Subcutaneous abdominal adipose tissue (tissue), 5 donors: ENCODE measurements at regions not wholly inside any gene's neighbourhood (a gene's known extent, or its start where the extent isn't known, plus 50 kb on each side); places are given as distances from the start of the nearest gene placed in this dataset.

Experiments
- H3K27ac ChIP-seq: one replicate; pipeline ENCODE4 v1.7.0; 2013; ENCODE audit warnings: low read depth, mild to moderate bottlenecking, inconsistent platforms, low read length, moderate library complexity
- H3K27me3 ChIP-seq, 5 donors: one replicate each; pipeline ENCODE4 v1.7.0; 2013; ENCODE audit warnings: low read length in 5 of 5, inconsistent platforms in 1 of 5; ENCODE audit not compliant: control insufficient read depth in 5 of 5, insufficient read depth in 4 of 5
- H3K36me3 ChIP-seq, 5 donors: one replicate each; pipeline ENCODE4 v1.7.0; 2013; ENCODE audit warnings: low read length in 5 of 5; ENCODE audit not compliant: control insufficient read depth in 5 of 5, insufficient read depth in 5 of 5
- H3K4me1 ChIP-seq, 5 donors: one replicate each; pipeline ENCODE4 v1.7.0; 2013; ENCODE audit warnings: low read length in 5 of 5, mild to moderate bottlenecking in 3 of 5, moderate library complexity in 1 of 5; ENCODE audit not compliant: control insufficient read depth in 5 of 5, insufficient read depth in 5 of 5
- H3K4me3 ChIP-seq, 5 donors: one replicate each; pipeline ENCODE4 v1.7.0; 2013; ENCODE audit warnings: low read length in 5 of 5, low read depth in 1 of 5
- H3K9ac ChIP-seq, 5 donors: one replicate each; pipeline ENCODE4 v1.7.0; 2013; ENCODE audit warnings: low read length in 5 of 5, mild to moderate bottlenecking in 4 of 5, moderate library complexity in 3 of 5
- H3K9me3 ChIP-seq, 5 donors: one replicate each; pipeline ENCODE4 v1.7.0; 2013; ENCODE audit warnings: low read length in 5 of 5; ENCODE audit not compliant: control insufficient read depth in 5 of 5
- donor health status: healthy.
- donor health status: healthy.
- donor health status: healthy.
- donor health status: healthy.
- donor health status: healthy.

DNA sequence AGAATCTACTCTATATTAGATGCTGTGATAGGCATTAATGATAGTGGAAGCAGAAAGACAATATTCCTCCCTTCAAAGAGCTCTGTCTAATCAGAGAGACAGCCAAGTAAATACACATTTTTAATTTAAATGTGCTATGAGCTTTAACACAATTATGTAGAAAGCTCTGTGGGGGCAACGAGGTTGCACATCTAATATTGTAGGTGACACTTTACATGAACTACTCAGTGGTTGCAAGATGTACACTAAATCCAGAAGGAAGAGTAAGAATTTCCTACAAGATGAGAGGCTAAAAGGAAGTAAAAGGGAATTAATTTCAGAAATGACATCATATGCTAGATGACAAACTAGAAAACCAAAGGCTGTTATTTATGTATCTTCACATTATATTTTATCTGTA is 120.9 kb downstream of the SPCS3 start:
- Histone ChIP-seq H3K4me1 (no peaks in the 10 kb centered on the region), H3K36me3 (no peaks in the 10 kb centered on the region), H3K27me3 (peaks cover 0 to 2% (median 0%) of the 10 kb centered on the region in 5 donors), H3K27ac (no peak overlapping the region), H3K9me3 (no peaks in the 10 kb centered on the region), H3K4me3 (no peak overlapping the region), H3K9ac (no peak overlapping the region)

DNA sequence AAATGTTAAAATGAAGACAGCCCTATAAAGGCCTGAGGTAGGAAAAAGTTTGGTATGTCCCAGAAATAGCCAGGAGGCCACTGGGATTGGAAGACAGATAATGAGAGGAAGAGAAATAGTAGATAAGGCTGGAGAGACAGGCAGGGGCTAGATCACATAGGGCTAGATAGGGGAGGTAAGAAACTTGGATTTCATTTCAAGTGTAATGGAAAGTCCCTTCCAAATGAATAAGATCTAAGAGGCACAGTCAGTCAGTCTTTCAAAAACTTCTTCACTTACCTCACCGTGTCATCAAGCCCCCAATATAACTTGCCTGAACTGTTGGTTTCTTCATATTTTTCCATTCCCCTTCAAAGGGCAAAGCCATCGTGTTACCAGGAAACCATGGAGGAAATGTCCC is 121.8 kb downstream of the SPCS3 start:
- Histone ChIP-seq H3K4me3 (no peak overlapping the region), H3K27me3 (peaks cover 0 to 2% (median 0%) of the 10 kb centered on the region in 5 donors), H3K27ac (no peak overlapping the region), H3K9me3 (no peaks in the 10 kb centered on the region), H3K4me1 (no peaks in the 10 kb centered on the region), H3K9ac (no peak overlapping the region), H3K36me3 (no peaks in the 10 kb centered on the region)

DNA sequence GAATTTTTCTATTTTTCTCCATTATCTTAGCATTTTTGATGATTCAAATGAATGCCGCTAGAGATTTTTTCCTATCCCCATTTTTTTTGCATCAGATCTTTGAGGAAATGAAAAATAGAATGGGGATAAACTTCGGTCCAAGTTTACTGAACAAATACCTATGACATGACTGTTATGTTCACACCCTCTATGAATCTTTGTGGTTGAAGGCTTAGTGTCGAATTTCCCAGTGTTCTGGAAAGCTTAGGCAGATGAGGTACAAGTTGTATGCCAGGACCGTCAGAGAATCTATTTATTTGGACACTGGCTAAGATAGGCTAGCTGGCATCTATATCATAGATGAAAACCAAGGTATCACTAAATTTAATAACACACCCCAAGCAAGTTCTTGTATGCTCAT is 123.4 kb downstream of the SPCS3 start:
- Histone ChIP-seq H3K36me3 (no peaks in the 10 kb centered on the region), H3K4me3 (no peak overlapping the region), H3K27me3 (no peaks in the 10 kb centered on the region), H3K27ac (no peak overlapping the region), H3K4me1 (no peaks in the 10 kb centered on the region), H3K9me3 (no peaks in the 10 kb centered on the region), H3K9ac (no peak overlapping the region)

DNA sequence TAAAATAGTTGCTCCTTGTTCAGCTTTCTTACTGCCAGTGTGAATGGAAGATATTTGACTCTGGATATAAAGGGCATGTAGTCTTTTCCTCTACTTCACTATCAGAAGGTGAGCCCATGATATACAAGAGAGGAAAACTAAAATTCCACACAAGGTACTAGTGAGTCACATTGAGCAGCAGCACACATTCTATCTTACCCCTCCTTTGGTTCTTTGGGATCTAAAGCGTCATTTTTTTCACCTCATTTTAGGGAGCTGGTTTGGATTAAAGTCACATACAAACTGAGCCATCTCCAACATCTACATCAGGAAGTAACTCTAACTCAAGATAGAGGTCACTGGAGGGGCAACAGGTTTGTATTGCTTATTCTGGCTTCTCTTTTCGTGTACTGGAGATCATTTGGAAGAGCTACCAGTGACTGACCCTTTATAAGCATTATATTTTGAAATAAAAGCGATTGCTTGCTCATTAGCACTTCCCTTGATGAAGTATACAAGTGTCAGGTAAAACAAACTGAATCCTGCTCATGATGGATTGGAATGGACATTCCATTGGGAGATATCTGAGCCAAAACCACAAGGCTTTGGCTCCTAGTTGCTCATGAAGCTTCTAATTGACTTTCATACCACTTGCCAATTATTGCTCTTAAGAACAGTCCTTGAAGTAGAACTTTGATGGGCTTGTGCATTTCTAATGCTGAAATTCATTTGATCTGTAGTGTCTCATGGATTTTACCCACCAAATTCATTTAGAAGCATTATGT is 124.1 kb downstream of the SPCS3 start:
- Histone ChIP-seq H3K4me1 (no peaks in the 10 kb centered on the region), H3K27ac (no peak overlapping the region), H3K9ac (no peak overlapping the region), H3K36me3 (no peaks in the 10 kb centered on the region), H3K9me3 (no peaks in the 10 kb centered on the region), H3K4me3 (no peak overlapping the region), H3K27me3 (no peaks in the 10 kb centered on the region)

DNA sequence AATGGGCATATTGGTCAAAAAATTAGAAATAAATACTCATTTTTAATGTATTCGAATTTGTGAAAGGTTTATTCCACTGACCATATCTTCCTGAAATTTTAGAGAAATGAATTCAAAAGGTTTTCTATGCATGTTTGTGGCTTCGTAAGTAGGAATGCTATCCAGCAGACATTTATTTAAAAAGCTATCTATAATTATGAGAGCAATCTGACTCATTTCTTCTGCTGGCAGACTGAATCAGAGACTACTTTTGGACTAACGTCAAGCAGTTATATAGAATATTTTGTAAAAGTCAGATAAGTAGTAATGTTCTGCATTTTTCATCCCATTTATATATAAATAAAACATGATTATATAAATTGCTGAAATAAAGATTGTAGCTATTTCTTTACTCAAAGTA is 125.0 kb downstream of the SPCS3 start:
- Histone ChIP-seq H3K9me3 (no peaks in the 10 kb centered on the region), H3K36me3 (no peaks in the 10 kb centered on the region), H3K27me3 (no peaks in the 10 kb centered on the region), H3K27ac (no peak overlapping the region), H3K4me3 (no peak overlapping the region), H3K9ac (no peak overlapping the region), H3K4me1 (no peaks in the 10 kb centered on the region)

DNA sequence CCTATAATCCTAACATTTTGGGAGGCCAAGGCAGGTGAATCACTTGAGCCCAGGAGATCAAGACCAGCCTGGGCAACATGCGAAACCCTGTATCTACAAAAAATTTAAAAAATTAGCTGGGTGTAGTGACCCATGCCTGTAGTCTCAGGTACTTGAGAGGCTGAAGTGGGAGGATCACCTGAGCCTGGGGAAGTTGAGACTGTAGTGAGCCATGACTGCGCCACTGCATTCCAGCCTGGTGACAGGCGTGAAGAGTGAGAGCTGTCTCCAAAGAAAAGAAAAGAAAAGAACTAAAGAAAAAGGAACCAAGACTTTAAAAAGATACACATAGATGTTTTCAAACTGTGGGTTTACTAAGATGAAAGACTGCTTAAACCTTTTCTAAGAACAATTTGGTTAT is 129.0 kb downstream of the SPCS3 start:
- Histone ChIP-seq H3K9ac (no peak overlapping the region), H3K4me3 (no peak overlapping the region), H3K36me3 (no peaks in the 10 kb centered on the region), H3K27ac (no peak overlapping the region), H3K27me3 (no peaks in the 10 kb centered on the region), H3K9me3 (no peaks in the 10 kb centered on the region), H3K4me1 (no peaks in the 10 kb centered on the region)

DNA sequence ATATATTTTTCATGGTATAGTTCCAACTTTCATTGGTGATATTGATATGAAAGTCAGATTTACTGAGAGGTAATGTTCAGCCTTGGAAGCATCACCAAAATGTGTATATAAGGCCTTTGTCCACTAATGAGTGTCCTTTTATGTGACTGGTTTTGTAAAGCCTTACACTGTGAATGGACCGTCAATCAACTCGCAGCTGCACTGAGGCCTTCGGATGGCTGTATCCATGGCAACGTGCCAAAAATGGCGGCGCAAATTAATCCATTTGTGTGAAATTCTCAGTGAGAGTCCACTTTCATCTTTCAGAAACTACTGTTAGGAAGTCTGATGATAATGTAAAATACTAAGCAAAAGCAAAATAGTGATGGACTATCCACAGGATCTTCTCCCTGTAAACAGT is 131.7 kb downstream of the SPCS3 start:
- Histone ChIP-seq H3K27ac (no peak overlapping the region), H3K27me3 (no peaks in the 10 kb centered on the region), H3K4me3 (no peak overlapping the region), H3K36me3 (no peaks in the 10 kb centered on the region), H3K9ac (no peak overlapping the region), H3K4me1 (no peaks in the 10 kb centered on the region), H3K9me3 (no peaks in the 10 kb centered on the region)

DNA sequence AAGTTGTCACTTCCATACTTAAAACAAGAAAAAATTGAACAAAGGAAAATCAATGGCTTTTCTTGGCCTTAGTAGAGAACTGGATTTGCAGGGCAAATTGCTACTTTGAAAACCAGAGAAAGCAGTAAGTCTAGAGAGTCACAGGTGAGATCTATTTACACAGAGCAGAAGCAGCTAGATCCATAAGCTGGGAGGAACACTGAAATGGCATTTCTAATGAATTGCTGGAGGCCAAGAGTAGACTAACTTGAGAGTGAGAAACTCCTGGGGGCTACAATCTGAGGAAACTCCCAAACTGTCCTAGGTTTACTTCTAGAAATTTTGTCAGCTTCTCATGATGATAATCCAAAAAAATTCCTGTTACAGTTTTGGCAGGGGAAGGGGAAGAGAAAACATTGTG is 133.3 kb downstream of the SPCS3 start:
- H3K27me3 ChIP-seq = no peaks in the 10 kb centered on the region
- no peaks in the 10 kb centered on the region for H3K9me3 ChIP-seq
- H3K36me3 ChIP-seq = no peaks in the 10 kb centered on the region
- H3K4me3 ChIP-seq = no peak overlapping the region
- H3K4me1 ChIP-seq = no peaks in the 10 kb centered on the region
- H3K27ac ChIP-seq = no peak overlapping the region
- H3K9ac ChIP-seq = no peak overlapping the region

DNA sequence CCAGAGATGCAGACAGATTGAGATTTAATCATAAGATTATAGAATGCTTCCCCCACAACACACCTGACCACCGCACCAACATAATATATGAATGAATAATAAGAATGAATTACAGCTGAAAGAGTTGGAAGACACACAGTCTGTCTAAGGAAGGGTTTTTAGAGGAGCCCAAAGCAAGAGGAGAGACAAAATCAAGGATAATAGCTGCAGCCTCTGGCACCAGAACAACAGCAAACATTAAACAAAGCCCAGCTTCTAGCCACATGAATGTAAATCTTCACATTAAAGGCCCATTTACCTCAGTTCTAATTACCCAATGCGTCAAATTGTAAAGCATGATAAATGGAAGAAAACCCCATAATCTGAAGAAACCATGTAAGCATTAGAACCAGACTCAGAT is 133.9 kb downstream of the SPCS3 start:
- no peak overlapping the region for H3K27ac ChIP-seq
- H3K9ac ChIP-seq = no peak overlapping the region
- no peaks in the 10 kb centered on the region for H3K9me3 ChIP-seq
- H3K4me3 ChIP-seq = no peak overlapping the region
- no peaks in the 10 kb centered on the region for H3K36me3 ChIP-seq
- no peaks in the 10 kb centered on the region for H3K27me3 ChIP-seq
- H3K4me1 ChIP-seq = no peaks in the 10 kb centered on the region

DNA sequence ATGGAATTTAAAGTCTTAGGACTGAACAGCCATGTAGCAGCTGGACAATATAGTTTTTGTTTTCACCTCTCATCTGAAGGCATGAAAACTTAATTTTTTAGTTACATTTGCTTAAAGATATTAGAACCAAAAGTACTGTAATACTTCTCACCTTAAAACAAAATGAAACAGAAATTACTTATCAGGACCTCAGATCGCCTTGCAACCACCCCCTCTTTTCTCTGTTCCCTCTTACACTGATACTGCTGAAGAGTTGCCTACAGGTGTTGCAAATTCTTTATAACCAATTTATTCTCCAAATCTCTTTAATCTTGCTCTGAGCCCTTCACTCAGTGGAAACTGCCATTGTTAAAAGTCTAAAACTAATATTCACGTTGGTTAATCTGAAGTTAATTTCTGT is 145.0 kb downstream of the SPCS3 start:
- Histone ChIP-seq H3K27ac (no peak overlapping the region), H3K27me3 (no peaks in the 10 kb centered on the region), H3K36me3 (no peaks in the 10 kb centered on the region), H3K4me3 (no peak overlapping the region), H3K4me1 (no peaks in the 10 kb centered on the region), H3K9me3 (no peaks in the 10 kb centered on the region), H3K9ac (no peak overlapping the region)

DNA sequence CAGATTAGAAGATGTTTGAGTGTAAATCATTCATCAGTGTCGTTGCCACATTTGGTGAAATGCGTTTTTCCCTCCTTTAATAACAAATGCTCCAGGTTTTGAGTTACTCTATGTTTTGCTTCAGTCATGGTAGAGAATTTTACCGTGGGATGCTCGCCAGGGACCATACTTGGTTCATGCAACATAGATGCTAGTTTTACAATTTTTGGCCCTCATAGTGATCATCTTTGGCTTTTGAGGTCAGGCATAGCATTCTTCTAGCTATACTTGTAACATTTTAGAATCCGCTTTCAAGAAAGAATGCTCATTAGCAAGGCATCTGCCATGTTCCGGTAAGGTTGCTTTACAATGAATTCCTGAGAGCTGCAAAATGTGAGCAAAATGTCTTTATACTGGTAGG is 147.2 kb downstream of the SPCS3 start:
- H3K36me3 ChIP-seq = no peaks in the 10 kb centered on the region
- no peaks in the 10 kb centered on the region for H3K27me3 ChIP-seq
- H3K9ac ChIP-seq = no peak overlapping the region
- no peak overlapping the region for H3K27ac ChIP-seq
- H3K4me1 ChIP-seq = no peaks in the 10 kb centered on the region
- no peaks in the 10 kb centered on the region for H3K9me3 ChIP-seq
- no peak overlapping the region for H3K4me3 ChIP-seq
